ENCODE measurements at regions not wholly inside any gene's neighbourhood (a gene's known extent, or its start where the extent isn't known, plus 50 kb on each side); places are given as distances from the start of the nearest gene placed in this dataset.

GRCh38 chr18:47343291-47343690, 91.8 kb upstream of the SKOR2 start:
- Histone ChIP-seq H3K9me3 (no peaks in the 10 kb centered on the region), H3K27ac (no peak overlapping the region), H3K4me3 (no peak overlapping the region), H3K36me3 (no peaks in the 10 kb centered on the region), H3K4me1 (ENCODE audit: control insufficient read depth in 1 of 2, low read depth in 2 of 2) (no peaks in the 10 kb centered on the region), H3K27me3 (replicated peaks; ENCODE audit: insufficient read depth) (no peaks in the 10 kb centered on the region)
- DNase-seq (ENCODE audit: low spot score) (no peak), ATAC-seq (ENCODE audit: insufficient number of reproducible peaks, low FRiP score, low read depth) (no peak)
- TF ChIP-seq CTCF (IDR thresholded peaks at IDR 0.05) = no peak

- no peaks in the 10 kb centered on the region for H3K9me3 ChIP-seq
- DNase-seq (ENCODE audit: low spot score) = no peak
- H3K27me3 ChIP-seq (replicated peaks; ENCODE audit: insufficient read depth) = no peaks in the 10 kb centered on the region
- no peak for TF ChIP-seq CTCF (IDR thresholded peaks at IDR 0.05)
- H3K4me3 ChIP-seq = no peak overlapping the region
- no peak overlapping the region for H3K27ac ChIP-seq
- no peaks in the 10 kb centered on the region for H3K4me1 ChIP-seq (ENCODE audit: control insufficient read depth in 1 of 2, low read depth in 2 of 2)
- ATAC-seq (ENCODE audit: insufficient number of reproducible peaks, low FRiP score, low read depth) = no peak
- H3K36me3 ChIP-seq = no peaks in the 10 kb centered on the region
These were observed 91.1 kb upstream of the SKOR2 start for GRCh38 chr18:47342566-47342965.

- Histone ChIP-seq H3K36me3 (no peaks in the 10 kb centered on the region), H3K4me3 (no peak overlapping the region), H3K4me1 (ENCODE audit: control insufficient read depth in 1 of 2, low read depth in 2 of 2) (no peaks in the 10 kb centered on the region), H3K27me3 (replicated peaks; ENCODE audit: insufficient read depth) (no peaks in the 10 kb centered on the region), H3K27ac (no peak overlapping the region), H3K9me3 (no peaks in the 10 kb centered on the region)
- no peak for TF ChIP-seq CTCF (IDR thresholded peaks at IDR 0.05)
- no peak for ATAC-seq (ENCODE audit: insufficient number of reproducible peaks, low FRiP score, low read depth)
- no peak for DNase-seq (ENCODE audit: low spot score)
These were observed 90.2 kb upstream of the SKOR2 start for GRCh38 chr18:47341678-47342077.

- Histone ChIP-seq H3K27ac (no peak overlapping the region), H3K36me3 (no peaks in the 10 kb centered on the region)
- no peak for TF ChIP-seq CTCF (IDR thresholded peaks at IDR 0.05)
These were observed 83.5 kb upstream of the SKOR2 start for GRCh38 chr18:47334966-47335365.

GRCh38 chr18:47333926-47334635, 82.6 kb upstream of the SKOR2 start:
- no peak for DNase-seq (ENCODE audit: low spot score)
- H3K36me3 ChIP-seq = no peaks in the 10 kb centered on the region
- ATAC-seq (ENCODE audit: insufficient number of reproducible peaks, low FRiP score, low read depth) = no peak
- no peaks in the 10 kb centered on the region for H3K4me1 ChIP-seq (ENCODE audit: control insufficient read depth in 1 of 2, low read depth in 2 of 2)
- H3K9me3 ChIP-seq = no peaks in the 10 kb centered on the region
- H3K4me3 ChIP-seq = no peak overlapping the region
- H3K27me3 ChIP-seq (replicated peaks; ENCODE audit: insufficient read depth) = no peaks in the 10 kb centered on the region
- no peak overlapping the region for H3K27ac ChIP-seq
- no peak for TF ChIP-seq CTCF (IDR thresholded peaks at IDR 0.05)

More at GRCh38 chr18:47334966-47335365, 83.5 kb upstream of the SKOR2 start:
- DNase-seq (ENCODE audit: low spot score) = no peak
- Histone ChIP-seq H3K27me3 (replicated peaks; ENCODE audit: insufficient read depth) (no peaks in the 10 kb centered on the region), H3K4me1 (ENCODE audit: control insufficient read depth in 1 of 2, low read depth in 2 of 2) (no peaks in the 10 kb centered on the region), H3K9me3 (no peaks in the 10 kb centered on the region), H3K4me3 (no peak overlapping the region)
- ATAC-seq (ENCODE audit: insufficient number of reproducible peaks, low FRiP score, low read depth) = no peak

Measured in thoracic aorta (tissue), 2 donors.